Esophagus muscularis mucosa (tissue), 4 donors: ENCODE measurements at regions not wholly inside any gene's neighbourhood (a gene's known extent, or its start where the extent isn't known, plus 50 kb on each side); places are given as distances from the start of the nearest gene placed in this dataset.

Source experiments
- DNase-seq: peaks from one replicate; pipeline ENCODE4 v3.0.0-alpha.2; 2017; ENCODE audit errors: extremely low spot score
- H3K27ac ChIP-seq, 4 donors: fragments of 200-600 bp; sonication (generic); replicated peaks in 1 of 4; 1 replicate in 3 of 4; 2 replicates in 1 of 4; pipeline ENCODE4 v1.5.1; 2016 to 2019; ENCODE audit warnings: mild to moderate bottlenecking in 1 of 4
- H3K27me3 ChIP-seq, 4 donors: fragments of 200-600 bp; sonication (generic); one replicate each; pipeline versions ENCODE4 v1.5.1 to v1.6.0; 2016 to 2019
- H3K36me3 ChIP-seq, 4 donors: fragments of 200-600 bp; sonication (generic); one replicate each; pipeline ENCODE4 v1.5.1; 2016 to 2019
- H3K4me1 ChIP-seq, 4 donors: fragments of 200-600 bp; sonication (generic); one replicate each; pipeline ENCODE4 v1.5.1; 2016 to 2019
- H3K4me3 ChIP-seq, 4 donors: fragments of 200-600 bp; sonication (generic); 1 replicate in 2 of 4; 2 replicates in 2 of 4; pipeline ENCODE4 v1.5.1; 2016 to 2019; ENCODE audit warnings: mild to moderate bottlenecking in 4 of 4, moderate library complexity in 1 of 4
- H3K9me3 ChIP-seq, 4 donors: fragments of 200-600 bp; sonication (generic); 1 replicate in 3 of 4; 2 replicates in 1 of 4; pipeline ENCODE4 v1.5.1; 2016 to 2019
- EP300 ChIP-seq: sonication (generic); formaldehyde crosslinking; IDR thresholded peaks from one replicate; pipeline ENCODE4 v1.6.1; 2017; ENCODE audit warnings: antibody characterized with exemption
- POLR2A ChIP-seq: fragments of 450-650 bp; IDR thresholded peaks from one replicate; pipeline ENCODE4 v1.6.1; 2017; ENCODE audit warnings: antibody characterized with exemption, moderate library complexity, mild to moderate bottlenecking, low read depth
- POLR2AphosphoS5 ChIP-seq, 2 donors: sonication (generic); formaldehyde crosslinking; IDR thresholded peaks; one replicate each; pipeline ENCODE4 v1.6.1; 2017; ENCODE audit warnings: antibody characterized with exemption in 2 of 2
- WGBS: methylation state at CpG from one replicate; pipeline ENCODE4 v1.1.5; 2018; 5-methylcytosine and 5-hydroxymethylcytosine counted together
- intact Hi-C: fragments of 100-400 bp; cut with DNase I; formaldehyde crosslinking; loops from one replicate; pipeline ENCODE4 v1.15.1; 2023
- TF ChIP-seq, protein P1 (sequence below), 3 experiments: fragments of 200-600 bp in 2 of 3; fragments of 450-650 bp in 1 of 3; sonication (generic) in 2 of 3; IDR thresholded peaks; one replicate each; pipeline ENCODE4 v1.5.1; 2017 to 2019; ENCODE audit warnings: antibody characterized with exemption in 3 of 3, mild to moderate bottlenecking in 2 of 3, moderate library complexity in 1 of 3

DNA sequence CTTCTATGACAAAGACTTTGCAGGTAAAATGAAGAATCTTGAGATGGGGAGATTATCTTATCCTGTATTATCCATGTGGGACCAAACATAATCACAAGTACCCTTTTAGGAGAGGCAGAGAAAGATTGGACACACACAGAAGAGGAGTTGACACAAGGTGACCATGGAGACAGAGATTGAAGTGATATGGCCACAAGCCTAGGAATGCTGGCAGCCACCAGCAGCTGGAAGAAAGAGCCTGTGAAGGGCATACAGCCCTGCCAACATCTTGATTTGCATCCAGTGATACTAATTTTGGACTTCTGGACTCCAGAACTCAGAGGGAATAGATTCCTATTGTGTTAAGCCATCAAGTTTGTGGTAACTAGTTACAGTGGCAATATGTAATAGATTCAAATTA, 78.1 kb downstream of the RPS29 start:
- H3K4me3 ChIP-seq, result no peak overlapping the region
- no peak for DNase-seq
- H3K36me3 ChIP-seq, result no peaks in the 10 kb centered on the region
- H3K27me3 ChIP-seq, result no peaks in the 10 kb centered on the region
- H3K9me3 ChIP-seq, result peaks cover 0 to 6% (median 0%) of the 10 kb centered on the region in 4 donors
- H3K4me1 ChIP-seq, result peaks cover 0 to 4% (median 0%) of the 10 kb centered on the region in 4 donors
- no peak overlapping the region for H3K27ac ChIP-seq
- TF ChIP-seq, protein P1, sequence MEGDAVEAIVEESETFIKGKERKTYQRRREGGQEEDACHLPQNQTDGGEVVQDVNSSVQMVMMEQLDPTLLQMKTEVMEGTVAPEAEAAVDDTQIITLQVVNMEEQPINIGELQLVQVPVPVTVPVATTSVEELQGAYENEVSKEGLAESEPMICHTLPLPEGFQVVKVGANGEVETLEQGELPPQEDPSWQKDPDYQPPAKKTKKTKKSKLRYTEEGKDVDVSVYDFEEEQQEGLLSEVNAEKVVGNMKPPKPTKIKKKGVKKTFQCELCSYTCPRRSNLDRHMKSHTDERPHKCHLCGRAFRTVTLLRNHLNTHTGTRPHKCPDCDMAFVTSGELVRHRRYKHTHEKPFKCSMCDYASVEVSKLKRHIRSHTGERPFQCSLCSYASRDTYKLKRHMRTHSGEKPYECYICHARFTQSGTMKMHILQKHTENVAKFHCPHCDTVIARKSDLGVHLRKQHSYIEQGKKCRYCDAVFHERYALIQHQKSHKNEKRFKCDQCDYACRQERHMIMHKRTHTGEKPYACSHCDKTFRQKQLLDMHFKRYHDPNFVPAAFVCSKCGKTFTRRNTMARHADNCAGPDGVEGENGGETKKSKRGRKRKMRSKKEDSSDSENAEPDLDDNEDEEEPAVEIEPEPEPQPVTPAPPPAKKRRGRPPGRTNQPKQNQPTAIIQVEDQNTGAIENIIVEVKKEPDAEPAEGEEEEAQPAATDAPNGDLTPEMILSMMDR (IDR thresholded peaks at IDR 0.05), result no peak
- TF ChIP-seq EP300, result no peak
- TF ChIP-seq POLR2AphosphoS5 (IDR thresholded peaks at IDR 0.05), result no peak
- TF ChIP-seq POLR2A, result no peak
- intact Hi-C loops, result no loop called here

- Histone ChIP-seq H3K4me1 (no peaks in the 10 kb centered on the region), H3K4me3 (no peak overlapping the region), H3K9me3 (peaks cover 0 to 6% (median 0%) of the 10 kb centered on the region in 4 donors), H3K27ac (no peak overlapping the region), H3K27me3 (no peaks in the 10 kb centered on the region), H3K36me3 (no peaks in the 10 kb centered on the region)
- WGBS, result 77% methylated on average over 2 of the region's 2 CpGs
- DNase-seq, result no peak
- intact Hi-C loops, result no loop called here
- TF ChIP-seq POLR2A, result no peak
- TF ChIP-seq, protein P1 (IDR thresholded peaks at IDR 0.05), result no peak
- no peak for TF ChIP-seq POLR2AphosphoS5 (IDR thresholded peaks at IDR 0.05)
- no peak for TF ChIP-seq EP300
These were observed 79.5 kb downstream of the RPS29 start for GRCh38 chr14:49506650-49507049.

DNA sequence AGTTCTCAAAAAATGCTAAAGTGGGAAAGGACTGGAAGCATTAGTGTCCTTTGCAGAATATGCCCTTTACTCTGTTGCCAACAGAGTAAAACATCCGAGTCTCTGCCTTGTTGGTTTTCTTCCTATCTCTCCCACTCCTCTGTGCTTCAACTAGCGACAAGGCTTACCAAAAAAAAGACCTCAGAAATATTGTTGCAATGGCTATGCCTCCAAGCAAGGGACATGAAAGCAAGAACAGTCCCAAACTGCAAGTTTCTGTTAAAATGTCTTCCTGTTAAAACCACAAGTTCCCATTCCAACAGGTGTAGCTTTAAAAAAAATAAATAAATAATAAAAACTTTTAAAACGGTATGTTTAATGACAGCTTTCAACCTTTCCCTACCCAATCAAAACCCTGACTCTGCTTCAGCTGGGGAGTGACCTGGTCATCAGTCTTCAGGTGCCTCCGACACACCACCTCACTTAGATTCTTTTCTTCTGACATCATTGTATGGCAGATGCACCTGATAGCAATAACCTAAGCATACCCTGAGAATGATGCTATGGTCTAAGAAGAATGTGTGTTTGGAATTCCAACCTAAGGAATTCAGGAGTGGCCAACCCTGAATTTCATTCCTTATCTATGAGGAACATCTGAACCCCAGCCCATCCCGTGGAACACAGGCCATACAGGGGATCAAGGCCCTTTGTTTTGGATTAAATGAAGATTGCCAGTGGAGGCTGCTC, 81.0 kb downstream of the RPS29 start:
- Histone ChIP-seq H3K4me1 (no peaks in the 10 kb centered on the region), H3K27ac (no peak overlapping the region), H3K36me3 (no peaks in the 10 kb centered on the region), H3K9me3 (peaks cover 0 to 6% (median 0%) of the 10 kb centered on the region in 4 donors), H3K4me3 (no peak overlapping the region), H3K27me3 (peaks cover 0 to 5% (median 0%) of the 10 kb centered on the region in 4 donors)
- TF ChIP-seq EP300 (no peak), POLR2A (no peak), POLR2AphosphoS5 (IDR thresholded peaks at IDR 0.05) (no peak)
- TF ChIP-seq, protein P1 (IDR thresholded peaks at IDR 0.05), result no peak
- intact Hi-C loops, result no loop called here
- WGBS, result 58% methylated on average over 5 of the region's 5 CpGs
- no peak for DNase-seq

GRCh38 chr14:49497725-49498348, 88.3 kb downstream of the RPS29 start:
- H3K9me3 ChIP-seq, result no peaks in the 10 kb centered on the region
- 25% methylated on average over 7 of the region's 7 CpGs for WGBS
- TF ChIP-seq, protein P1 (IDR thresholded peaks at IDR 0.05), result peak; percentile 68 to 84 (median 76)
- no peak for TF ChIP-seq POLR2AphosphoS5 (IDR thresholded peaks at IDR 0.05)
- no peaks in the 10 kb centered on the region for H3K4me1 ChIP-seq
- DNase-seq, result no peak
- intact Hi-C loops, result no loop called here
- H3K4me3 ChIP-seq, result no peak overlapping the region
- H3K27me3 ChIP-seq, result peaks cover 0 to 11% (median 0%) of the 10 kb centered on the region in 4 donors
- H3K36me3 ChIP-seq, result no peaks in the 10 kb centered on the region
- H3K27ac ChIP-seq, result no peak overlapping the region
